GM23338 (cell line): ENCODE measurements at regions not wholly inside any gene's neighbourhood (a gene's known extent, or its start where the extent isn't known, plus 50 kb on each side); places are given as distances from the start of the nearest gene placed in this dataset.

Source experiments
- ATAC-seq: fragments of 200-7000 bp; cut with Tn5 transposase; 3 replicates; pipeline ENCODE4 v1.9.1; 2020
- DNase-seq: peaks from one replicate; pipeline ENCODE4 v3.0.0-alpha.2; 2015; ENCODE audit warnings: low spot score
- H2AFZ ChIP-seq: fragments of 200-600 bp; sonication (generic); 2 replicates; pipeline ENCODE4 v1.8.0; 2016; ENCODE audit warnings: antibody characterized with exemption, mild to moderate bottlenecking, moderate library complexity
- H3F3A ChIP-seq: fragments of 200-600 bp; sonication (generic); replicated peaks from 2 replicates; pipeline ENCODE4 v1.8.0; 2017; ENCODE audit warnings: antibody characterized with exemption, mixed run types, low read depth
- H3K27ac ChIP-seq: fragments of 200-600 bp; sonication (generic); 2 replicates; pipeline ENCODE4 v1.6.1; 2016; ENCODE audit warnings: low read depth
- H3K27me3 ChIP-seq: fragments of 200-600 bp; sonication (generic); 2 replicates; pipeline ENCODE4 v1.8.0; 2016; ENCODE audit warnings: mild to moderate bottlenecking, mixed run types, moderate library complexity; ENCODE audit not compliant: insufficient read depth
- H3K36me3 ChIP-seq: fragments of 200-600 bp; sonication (generic); 2 replicates; pipeline ENCODE4 v1.8.0; 2016; ENCODE audit warnings: mild to moderate bottlenecking; ENCODE audit not compliant: insufficient read depth
- H3K4me1 ChIP-seq: fragments of 200-600 bp; sonication (generic); 2 replicates; pipeline ENCODE4 v1.8.0; 2016; ENCODE audit warnings: mild to moderate bottlenecking, moderate library complexity; ENCODE audit not compliant: insufficient read depth
- H3K4me2 ChIP-seq: fragments of 200-600 bp; sonication (generic); 2 replicates; pipeline ENCODE4 v1.7.1; 2017; ENCODE audit warnings: mixed run types
- H3K4me3 ChIP-seq: fragments of 200-600 bp; sonication (generic); 2 replicates; pipeline ENCODE4 v1.6.1; 2016; ENCODE audit warnings: mixed run types
- H3K79me2 ChIP-seq: fragments of 200-600 bp; sonication (generic); replicated peaks from 2 replicates; pipeline ENCODE4 v1.8.0; 2017; ENCODE audit warnings: mild to moderate bottlenecking; ENCODE audit not compliant: insufficient read depth
- H3K9me2 ChIP-seq: fragments of 200-600 bp; sonication (generic); 2 replicates; pipeline ENCODE4 v1.8.0; 2017; ENCODE audit not compliant: insufficient read depth
- H4K20me1 ChIP-seq: fragments of 200-600 bp; sonication (generic); replicated peaks from 2 replicates; pipeline ENCODE4 v1.8.0; 2017; ENCODE audit warnings: mild to moderate bottlenecking; ENCODE audit not compliant: insufficient read depth
- H3K27ac Mint-ChIP-seq: 2 replicates; pipeline ENCODE4 v1.8.0; 2020; ENCODE audit warnings: inconsistent platforms, mild to moderate bottlenecking, moderate library complexity, mixed read lengths
- H3K27me3 Mint-ChIP-seq: 3 replicates; pipeline ENCODE4 v1.8.0; 2022; ENCODE audit warnings: low read depth, mild to moderate bottlenecking, moderate library complexity, mixed read lengths, inconsistent platforms; ENCODE audit not compliant: insufficient read depth, poor library complexity
- H3K36me3 Mint-ChIP-seq: 3 replicates; pipeline ENCODE4 v1.8.0; 2021; ENCODE audit warnings: low read depth, mild to moderate bottlenecking, inconsistent platforms, moderate library complexity, mixed read lengths
- H3K4me1 Mint-ChIP-seq: 3 replicates; pipeline ENCODE4 v1.8.0; 2020; ENCODE audit warnings: mild to moderate bottlenecking, inconsistent platforms, mixed read lengths
- H3K4me3 Mint-ChIP-seq: 3 replicates; pipeline ENCODE4 v1.8.0; 2021; ENCODE audit warnings: moderate library complexity, mild to moderate bottlenecking, inconsistent platforms, mixed read lengths
- H3K9me3 Mint-ChIP-seq: 3 replicates; pipeline ENCODE4 v1.8.0; 2020; ENCODE audit warnings: moderate library complexity, mild to moderate bottlenecking, inconsistent platforms, mixed read lengths
- CREB1 ChIP-seq: fragments of 250-450 bp; sonication (Bioruptor Pico); IDR thresholded peaks from 2 replicates; pipeline ENCODE4 v1.5.0; 2020; ENCODE audit warnings: low read depth, mild to moderate bottlenecking, moderate library complexity
- CTCF ChIP-seq, 2 experiments: fragments of 200-600 bp in 1 of 2; sonication (generic) in 1 of 2; conservative IDR thresholded peaks; 2 replicates each; pipeline versions ENCODE4 v1.5.1 to v1.6.1; 2016 to 2017; ENCODE audit warnings: antibody characterized with exemption in 2 of 2, low read depth in 2 of 2, mild to moderate bottlenecking in 2 of 2, moderate library complexity in 1 of 2
- ETS1 ChIP-seq: IDR thresholded peaks from 2 replicates; pipeline ENCODE4 v1.6.1; 2016; ENCODE audit warnings: antibody characterized with exemption
- EZH2 ChIP-seq: fragments of 200-600 bp; sonication (generic); IDR thresholded peaks from one replicate; pipeline ENCODE4 v1.8.0; 2017; ENCODE audit warnings: antibody characterized with exemption, mild to moderate bottlenecking, low read depth; ENCODE audit not compliant: unreplicated experiment
- EZH2phosphoT487 ChIP-seq: fragments of 200-600 bp; sonication (generic); IDR thresholded peaks from one replicate; pipeline ENCODE4 v1.8.1; 2018; ENCODE audit warnings: antibody characterized with exemption; ENCODE audit not compliant: unreplicated experiment
- JUNB ChIP-seq: IDR thresholded peaks from one replicate; pipeline ENCODE4 v1.6.1; 2016; ENCODE audit warnings: antibody characterized with exemption; ENCODE audit not compliant: unreplicated experiment
- NANOG ChIP-seq: IDR thresholded peaks from 2 replicates; pipeline ENCODE4 v1.6.1; 2016; ENCODE audit warnings: antibody characterized with exemption, borderline replicate concordance
- POLR2AphosphoS5 ChIP-seq: IDR thresholded peaks from 2 replicates; pipeline ENCODE4 v1.6.1; 2016; ENCODE audit warnings: antibody characterized with exemption, low read depth
- REST ChIP-seq: IDR thresholded peaks from one replicate; pipeline ENCODE4 v1.6.1; 2018; ENCODE audit warnings: antibody characterized with exemption; ENCODE audit not compliant: unreplicated experiment
- STAT1 ChIP-seq: IDR thresholded peaks from one replicate; pipeline ENCODE4 v1.6.1; 2016; ENCODE audit warnings: antibody characterized with exemption; ENCODE audit not compliant: unreplicated experiment
- ZNF114 ChIP-seq: fragments of 250-450 bp; sonication (Bioruptor Pico); IDR thresholded peaks from 2 replicates; pipeline ENCODE4 v1.5.0; 2020; ENCODE audit warnings: mild to moderate bottlenecking, moderate library complexity
- ZNF331 ChIP-seq: fragments of 250-450 bp; sonication (Bioruptor Pico); IDR thresholded peaks from 2 replicates; pipeline ENCODE4 v1.5.0; 2020; ENCODE audit warnings: low read depth, mild to moderate bottlenecking, moderate library complexity
- ZNF462 ChIP-seq: fragments of 250-450 bp; sonication (Bioruptor Pico); IDR thresholded peaks from 2 replicates; pipeline ENCODE4 v1.5.0; 2020; ENCODE audit warnings: mild to moderate bottlenecking, moderate library complexity

GRCh38 chr4:159445692-159446091, 342.8 kb downstream of the RAPGEF2 start:
- ATAC-seq, result no peak
- H3K36me3 Mint-ChIP-seq, result no peaks in the 10 kb centered on the region

More at GRCh38 chr4:159445692-159446091, 342.8 kb downstream of the RAPGEF2 start:
- H3K27ac ChIP-seq, result no peak overlapping the region
- H3K36me3 ChIP-seq, result no peaks in the 10 kb centered on the region
- no peaks in the 10 kb centered on the region for H3K27me3 ChIP-seq
- H3K4me1 Mint-ChIP-seq, result no peaks in the 10 kb centered on the region
- no peak overlapping the region for H2AFZ ChIP-seq
- DNase-seq, result no peak
- no peak overlapping the region for H3K4me3 Mint-ChIP-seq
- no peaks in the 10 kb centered on the region for H3F3A ChIP-seq
- H3K9me2 ChIP-seq, result peaks cover 2% of the 10 kb centered on the region
- H3K4me3 ChIP-seq, result no peak overlapping the region
- H3K27ac Mint-ChIP-seq, result no peak overlapping the region
- H3K79me2 ChIP-seq, result no peaks in the 10 kb centered on the region
- no peaks in the 10 kb centered on the region for H3K9me3 Mint-ChIP-seq
- H3K4me1 ChIP-seq, result no peaks in the 10 kb centered on the region
- TF ChIP-seq EZH2 (no peak), REST (no peak), EZH2phosphoT487 (no peak), ETS1 (no peak), CREB1 (CRISPR knock-in tag) (no peak), CTCF (conservative IDR thresholded peaks at IDR 0.05; ENCODE audit: low read depth in 2 of 2) (no peak), STAT1 (no peak), ZNF462 (CRISPR knock-in tag) (no peak), JUNB (no peak), ZNF331 (CRISPR knock-in tag) (no peak), NANOG (no peak), POLR2AphosphoS5 (no peak), ZNF114 (CRISPR knock-in tag) (no peak)
- H4K20me1 ChIP-seq, result no peaks in the 10 kb centered on the region; the same call in 1 of the 2 replicates
- no peak overlapping the region for H3K4me2 ChIP-seq
- H3K27me3 Mint-ChIP-seq, result peaks cover 8% of the 10 kb centered on the region
